Duodenal mucosa (tissue), 2 donors: ENCODE measurements at regions not wholly inside any gene's neighbourhood (a gene's known extent, or its start where the extent isn't known, plus 50 kb on each side); places are given as distances from the start of the nearest gene placed in this dataset.

Source experiments
- H3K27ac ChIP-seq: one replicate; pipeline ENCODE4 v1.7.0; 2013; ENCODE audit warnings: low read depth, low read length
- H3K27me3 ChIP-seq, 2 donors: one replicate each; pipeline ENCODE4 v1.7.0; 2013; ENCODE audit warnings: low read length in 2 of 2, control low read depth in 1 of 2; ENCODE audit not compliant: insufficient read depth in 2 of 2, control insufficient read depth in 1 of 2
- H3K36me3 ChIP-seq, 2 donors: one replicate each; pipeline ENCODE4 v1.7.0; 2013; ENCODE audit warnings: low read length in 2 of 2, control low read depth in 1 of 2; ENCODE audit not compliant: insufficient read depth in 2 of 2, control insufficient read depth in 1 of 2
- H3K4me1 ChIP-seq, 2 donors: one replicate each; pipeline ENCODE4 v1.7.0; 2013; ENCODE audit warnings: low read length in 2 of 2, control low read depth in 1 of 2; ENCODE audit not compliant: insufficient read depth in 2 of 2, control insufficient read depth in 1 of 2
- H3K4me3 ChIP-seq, 2 donors: one replicate each; pipeline ENCODE4 v1.7.0; 2013; ENCODE audit warnings: low read length in 2 of 2, low read depth in 1 of 2
- H3K9ac ChIP-seq, 2 donors: one replicate each; pipeline ENCODE4 v1.7.0; 2013; ENCODE audit warnings: low read length in 2 of 2, low read depth in 1 of 2
- H3K9me3 ChIP-seq, 2 donors: one replicate each; pipeline ENCODE4 v1.7.0; 2013; ENCODE audit warnings: low read length in 2 of 2, control low read depth in 1 of 2; ENCODE audit not compliant: control insufficient read depth in 1 of 2

DNA sequence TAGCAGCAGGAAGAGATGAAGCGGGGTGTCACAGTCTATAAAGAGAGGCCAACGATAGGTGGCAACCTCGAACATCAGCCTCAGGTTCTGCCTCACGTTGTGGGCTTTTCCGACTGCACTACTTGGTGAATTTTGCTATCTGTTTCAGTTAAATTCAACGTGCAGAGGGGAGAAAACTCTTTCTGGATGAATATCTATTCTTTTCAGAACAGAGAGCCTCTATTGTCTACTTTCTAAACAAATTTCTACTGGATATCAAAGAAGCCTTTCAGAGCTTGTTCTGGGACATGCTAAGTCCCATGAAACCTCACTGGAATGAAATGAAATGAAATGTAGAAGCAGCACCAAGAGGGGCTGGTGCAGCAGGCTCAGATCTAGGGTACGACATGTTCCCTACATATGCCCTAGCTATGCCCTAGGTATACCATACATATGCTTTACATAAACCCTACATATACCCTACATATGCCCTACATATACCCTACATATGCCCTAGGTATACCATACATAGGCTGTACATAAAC is 116.5 kb upstream of the TRIM2 start:
- no peaks in the 10 kb centered on the region for H3K27me3 ChIP-seq
- H3K9me3 ChIP-seq: no peaks in the 10 kb centered on the region
- H3K9ac ChIP-seq: no peak overlapping the region
- H3K4me1 ChIP-seq: peaks cover 4 to 26% of the 10 kb centered on the region in 2 donors
- no peak overlapping the region for H3K27ac ChIP-seq
- no peak overlapping the region for H3K4me3 ChIP-seq
- no peaks in the 10 kb centered on the region for H3K36me3 ChIP-seq

DNA sequence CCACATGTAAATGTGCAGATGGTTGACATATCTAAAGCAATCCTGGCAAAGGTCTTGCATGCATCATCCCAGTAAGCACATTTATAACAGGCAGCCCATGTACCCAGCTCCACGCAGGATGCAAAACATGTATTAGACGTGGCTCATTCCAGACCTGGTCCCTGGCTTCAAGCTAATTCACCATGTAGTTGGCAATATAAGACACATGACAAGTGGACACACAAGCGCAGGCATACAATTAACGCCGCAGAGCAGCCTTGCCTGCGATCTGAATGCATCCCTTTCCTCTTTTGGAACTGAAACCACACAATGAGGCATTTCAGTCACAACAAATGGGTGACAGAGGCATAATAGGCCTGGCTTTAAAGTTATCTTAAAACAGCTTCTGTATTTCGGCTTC is 114.5 kb upstream of the TRIM2 start:
- Histone ChIP-seq H3K36me3 (no peaks in the 10 kb centered on the region), H3K27me3 (no peaks in the 10 kb centered on the region), H3K9me3 (no peaks in the 10 kb centered on the region), H3K27ac (no peak overlapping the region), H3K4me3 (no peak overlapping the region), H3K4me1 (peaks cover 4 to 14% of the 10 kb centered on the region in 2 donors), H3K9ac (no peak overlapping the region)

DNA sequence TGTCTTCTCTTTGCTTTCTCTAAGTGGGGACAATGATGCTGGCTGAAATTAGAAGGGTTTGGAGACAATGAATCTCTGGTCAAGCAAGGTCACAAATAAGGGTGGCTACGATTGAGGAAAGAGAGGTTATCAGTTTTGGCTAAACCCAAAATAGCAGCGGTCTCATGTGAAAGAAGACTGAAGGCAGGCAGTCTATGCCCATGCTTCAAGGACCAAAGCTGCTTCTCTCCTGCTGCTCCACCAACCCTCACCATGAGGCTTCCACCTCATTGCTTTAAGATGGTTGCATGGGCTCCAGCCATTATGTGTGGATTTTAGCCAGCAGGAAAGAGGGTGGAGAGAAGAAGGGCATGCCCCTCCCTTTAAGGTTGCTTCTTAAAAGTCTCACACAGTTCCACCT is 114.1 kb upstream of the TRIM2 start:
- Histone ChIP-seq H3K27ac (no peak overlapping the region), H3K9me3 (no peaks in the 10 kb centered on the region), H3K4me1 (peaks cover 4 to 10% of the 10 kb centered on the region in 2 donors), H3K36me3 (no peaks in the 10 kb centered on the region), H3K9ac (no peak overlapping the region), H3K4me3 (no peak overlapping the region), H3K27me3 (no peaks in the 10 kb centered on the region)

DNA sequence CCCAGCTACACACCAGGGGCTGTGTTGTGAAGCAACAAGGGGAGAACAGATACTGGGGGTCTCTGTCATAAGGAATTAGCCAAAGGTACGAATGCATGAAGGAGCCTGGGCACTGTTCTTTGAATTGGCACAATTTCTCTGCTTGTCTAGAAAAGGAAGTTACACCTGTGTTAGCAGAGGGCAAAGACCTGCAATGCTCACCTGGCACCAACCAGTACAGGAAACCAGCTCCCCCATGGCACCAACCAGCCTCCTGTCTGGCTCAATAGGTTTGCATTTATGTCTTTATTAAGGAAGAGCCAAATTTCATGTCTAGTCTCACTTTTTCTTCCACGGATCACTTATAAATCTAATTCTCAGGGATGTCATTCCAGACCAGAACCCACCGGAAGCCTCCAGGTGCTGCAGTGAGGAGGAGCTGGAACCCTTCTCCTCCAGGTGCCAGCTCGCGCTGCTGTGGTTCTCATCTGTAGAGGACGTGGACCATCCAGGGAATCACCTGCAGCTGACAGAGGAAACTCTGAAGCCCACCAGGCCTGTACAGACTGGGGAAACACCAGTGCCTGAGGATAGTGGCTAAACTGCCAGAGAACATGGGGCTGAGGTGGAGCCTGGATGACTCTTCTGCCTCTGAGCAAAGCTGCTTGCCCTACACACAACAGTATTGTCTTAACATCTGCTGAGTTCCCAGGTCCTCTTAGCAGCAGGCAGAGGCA is 113.4 kb upstream of the TRIM2 start:
- Histone ChIP-seq H3K4me1 (peaks cover 0 to 5% of the 10 kb centered on the region in 2 donors), H3K9me3 (no peaks in the 10 kb centered on the region), H3K27ac (no peak overlapping the region), H3K9ac (no peak overlapping the region), H3K4me3 (no peak overlapping the region), H3K36me3 (no peaks in the 10 kb centered on the region), H3K27me3 (no peaks in the 10 kb centered on the region)

DNA sequence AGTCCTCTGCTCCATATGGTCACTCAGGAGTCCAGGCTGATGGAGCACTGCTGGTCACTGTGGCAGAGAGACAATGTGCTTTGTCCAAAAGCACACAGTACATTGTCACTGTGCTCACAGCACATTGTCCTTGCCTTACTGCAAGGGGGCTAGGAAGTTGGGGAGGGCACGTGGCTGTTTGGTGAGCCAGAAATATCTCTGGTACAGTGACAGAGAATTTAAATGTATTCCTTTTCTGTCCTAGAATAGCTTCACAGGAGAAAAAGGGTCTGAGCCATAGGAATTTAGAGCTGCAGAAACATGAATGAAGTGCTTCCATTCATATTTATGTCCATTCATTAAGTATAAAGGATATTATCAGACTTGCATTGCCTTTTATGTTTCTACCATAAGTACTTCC is 110.8 kb upstream of the TRIM2 start:
- no peaks in the 10 kb centered on the region for H3K36me3 ChIP-seq
- H3K27ac ChIP-seq: no peak overlapping the region
- H3K9me3 ChIP-seq: no peaks in the 10 kb centered on the region
- H3K27me3 ChIP-seq: no peaks in the 10 kb centered on the region
- H3K4me1 ChIP-seq: peaks cover 0 to 5% of the 10 kb centered on the region in 2 donors
- H3K4me3 ChIP-seq: no peak overlapping the region
- H3K9ac ChIP-seq: no peak overlapping the region

DNA sequence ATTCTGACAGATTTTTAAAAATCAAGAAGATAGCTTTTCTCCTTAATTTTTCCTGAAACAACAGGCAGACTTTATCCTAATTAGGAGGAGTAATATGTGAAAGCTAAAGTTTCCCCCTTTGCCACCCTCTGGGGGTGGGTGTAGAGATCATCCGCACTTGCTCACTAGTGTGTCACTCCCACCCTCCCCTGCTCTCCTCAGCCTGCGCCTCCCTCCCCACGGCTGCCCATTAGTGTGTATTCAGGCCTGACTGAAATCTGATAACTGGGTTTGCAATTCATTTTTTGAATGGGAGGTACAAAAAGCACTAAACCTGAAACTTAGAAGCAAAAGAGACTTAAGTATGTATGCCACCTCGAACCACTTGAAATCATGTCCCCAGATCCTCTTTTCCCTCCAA is 110.4 kb upstream of the TRIM2 start:
- no peak overlapping the region for H3K4me3 ChIP-seq
- no peaks in the 10 kb centered on the region for H3K9me3 ChIP-seq
- H3K27me3 ChIP-seq: no peaks in the 10 kb centered on the region
- no peak overlapping the region for H3K9ac ChIP-seq
- no peak overlapping the region for H3K27ac ChIP-seq
- H3K4me1 ChIP-seq: peaks cover 0 to 5% of the 10 kb centered on the region in 2 donors
- no peaks in the 10 kb centered on the region for H3K36me3 ChIP-seq

DNA sequence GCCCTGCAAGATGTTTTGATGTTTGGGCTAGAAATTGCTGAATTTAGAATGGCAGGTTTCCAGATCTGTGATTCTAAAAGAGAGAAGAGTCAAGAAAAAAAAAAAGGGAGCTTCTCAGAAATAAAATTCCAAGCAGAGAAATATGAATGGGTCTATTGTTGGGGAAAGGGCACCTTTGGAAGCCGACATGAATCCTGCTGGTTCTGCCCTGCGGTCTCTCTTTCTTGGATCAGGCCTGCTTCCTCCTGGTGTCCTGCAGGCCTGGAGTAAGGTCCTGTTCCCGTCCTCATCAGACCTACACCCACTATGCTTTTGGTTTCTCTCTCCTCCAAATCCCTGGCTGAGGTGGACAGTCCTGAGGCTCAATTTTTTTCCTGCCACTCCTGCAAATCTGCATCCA is 109.8 kb upstream of the TRIM2 start:
- no peaks in the 10 kb centered on the region for H3K9me3 ChIP-seq
- no peaks in the 10 kb centered on the region for H3K36me3 ChIP-seq
- H3K27me3 ChIP-seq: no peaks in the 10 kb centered on the region
- H3K4me3 ChIP-seq: no peak overlapping the region
- no peak overlapping the region for H3K9ac ChIP-seq
- no peak overlapping the region for H3K27ac ChIP-seq
- peaks cover 0 to 5% of the 10 kb centered on the region in 2 donors for H3K4me1 ChIP-seq

DNA sequence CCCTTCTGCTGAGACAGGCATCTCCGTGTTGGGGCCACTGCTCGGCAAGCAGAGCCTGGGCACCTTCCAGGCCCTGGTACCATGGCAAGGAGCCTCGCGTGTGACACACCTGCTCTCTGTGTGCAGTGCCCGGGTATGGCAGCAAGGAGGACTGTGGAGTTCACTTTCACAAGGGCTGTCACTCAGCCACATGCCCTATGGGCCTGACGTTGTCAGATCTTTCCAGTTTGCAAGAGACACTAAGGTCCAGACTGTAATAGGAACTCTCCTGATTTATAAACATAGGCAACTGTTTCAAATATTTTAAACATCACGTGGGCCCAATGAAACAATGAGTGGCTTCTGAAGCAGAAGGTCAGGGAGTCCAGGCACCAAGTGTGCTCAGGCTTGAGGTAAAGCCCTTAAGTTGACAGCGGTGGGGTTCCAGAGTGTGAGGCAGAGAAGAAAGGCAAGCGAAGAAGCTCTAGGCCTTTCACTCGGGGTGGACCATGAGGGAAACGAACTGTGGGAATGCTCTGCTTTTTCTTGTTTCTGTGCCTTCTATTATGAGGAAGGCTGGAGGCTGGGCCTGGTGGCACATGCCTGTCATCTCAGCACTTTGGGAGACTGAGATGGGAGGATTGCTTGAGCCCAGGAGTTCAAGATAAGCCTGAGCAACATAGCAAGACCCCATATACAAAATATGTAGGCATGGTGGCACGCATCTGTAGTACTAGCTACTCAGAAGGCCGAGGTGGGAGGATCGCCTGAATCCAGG is 108.6 kb upstream of the TRIM2 start:
- Histone ChIP-seq H3K9ac (no peak overlapping the region), H3K9me3 (no peaks in the 10 kb centered on the region), H3K36me3 (no peaks in the 10 kb centered on the region), H3K4me3 (no peak overlapping the region), H3K4me1 (peaks cover 0 to 5% of the 10 kb centered on the region in 2 donors), H3K27ac (no peak overlapping the region), H3K27me3 (no peaks in the 10 kb centered on the region)

DNA sequence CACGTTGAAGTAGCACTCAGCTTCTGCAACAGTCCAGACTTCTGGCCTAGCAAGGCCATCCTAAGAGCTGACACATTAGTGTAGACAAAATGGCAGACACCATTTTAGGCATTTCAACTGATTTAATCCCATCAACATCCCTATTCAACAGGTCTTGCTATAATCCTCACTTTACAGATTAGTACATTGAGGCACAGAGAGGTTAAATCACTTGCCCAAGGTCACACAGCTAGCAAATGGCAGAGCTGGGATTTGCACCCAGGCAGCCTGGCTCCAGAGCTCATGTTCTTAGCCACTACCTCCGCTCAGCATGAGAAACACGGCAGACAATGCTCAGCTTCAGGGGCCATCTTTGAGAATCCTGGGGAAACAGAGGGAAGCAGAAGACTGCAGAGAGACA is 107.9 kb upstream of the TRIM2 start:
- Histone ChIP-seq H3K36me3 (no peaks in the 10 kb centered on the region), H3K9ac (no peak overlapping the region), H3K27ac (no peak overlapping the region), H3K4me1 (no peaks in the 10 kb centered on the region), H3K4me3 (no peak overlapping the region), H3K9me3 (no peaks in the 10 kb centered on the region), H3K27me3 (no peaks in the 10 kb centered on the region)

DNA sequence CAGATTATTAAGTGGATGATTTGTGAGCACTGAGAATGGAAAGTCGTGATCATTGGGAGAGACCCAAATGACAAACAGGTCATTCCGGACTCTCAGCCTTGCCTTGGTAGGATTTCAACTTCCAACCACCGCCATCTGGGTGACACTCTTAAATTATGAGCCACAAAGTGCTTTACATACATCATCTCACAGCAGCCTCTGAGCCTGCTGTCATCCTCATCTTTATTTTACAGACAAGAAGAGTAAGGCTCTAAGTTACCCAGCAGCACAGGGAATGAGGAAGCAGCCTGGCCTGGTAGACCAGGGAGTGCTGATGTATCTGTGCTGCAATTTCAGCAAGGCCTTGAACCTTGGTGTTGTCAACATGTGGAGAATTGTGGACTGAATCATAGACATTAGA is 105.8 kb upstream of the TRIM2 start:
- H3K9me3 ChIP-seq: no peaks in the 10 kb centered on the region
- no peaks in the 10 kb centered on the region for H3K36me3 ChIP-seq
- H3K27ac ChIP-seq: no peak overlapping the region
- no peaks in the 10 kb centered on the region for H3K4me1 ChIP-seq
- no peak overlapping the region for H3K9ac ChIP-seq
- no peak overlapping the region for H3K4me3 ChIP-seq
- no peaks in the 10 kb centered on the region for H3K27me3 ChIP-seq
